ENCODE measurements at regions not wholly inside any gene's neighbourhood (a gene's known extent, or its start where the extent isn't known, plus 50 kb on each side); places are given as distances from the start of the nearest gene placed in this dataset.

DNA sequence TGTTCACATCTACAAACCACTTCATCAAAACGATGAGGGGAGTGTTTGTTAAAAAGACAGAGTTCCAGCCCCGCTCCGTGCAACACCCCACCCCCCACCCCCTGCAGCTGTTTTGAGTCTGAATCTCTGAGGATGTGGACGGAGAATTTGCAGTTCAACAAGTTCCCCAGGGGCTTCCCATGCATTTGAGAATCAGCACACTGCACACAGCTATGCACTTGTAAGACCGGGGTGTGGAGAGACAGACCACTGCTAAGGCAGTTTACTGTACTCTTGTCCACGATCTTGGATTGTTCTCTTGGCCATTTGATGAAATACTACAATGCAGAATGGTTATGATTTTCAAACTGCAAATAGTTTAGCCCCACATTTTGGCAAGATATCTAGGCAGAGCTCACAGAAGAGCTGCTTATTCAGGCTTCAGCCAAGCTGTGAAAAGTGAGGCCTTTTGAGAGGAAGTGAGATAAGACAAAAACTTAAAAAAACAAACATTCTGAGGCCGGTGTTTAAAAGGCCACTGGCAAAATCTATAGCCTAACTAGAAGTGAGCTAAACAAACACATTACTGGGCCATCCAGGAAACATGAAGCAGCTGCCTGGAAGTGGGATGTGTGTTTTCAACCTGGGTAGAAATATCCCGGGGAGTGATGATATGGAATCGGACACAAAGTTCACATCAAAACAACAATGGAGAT, 308.2 kb upstream of the ADAMTS9 start:
- DNase-seq = no peak
- POLR2A ChIA-PET = no interaction called here

DNA sequence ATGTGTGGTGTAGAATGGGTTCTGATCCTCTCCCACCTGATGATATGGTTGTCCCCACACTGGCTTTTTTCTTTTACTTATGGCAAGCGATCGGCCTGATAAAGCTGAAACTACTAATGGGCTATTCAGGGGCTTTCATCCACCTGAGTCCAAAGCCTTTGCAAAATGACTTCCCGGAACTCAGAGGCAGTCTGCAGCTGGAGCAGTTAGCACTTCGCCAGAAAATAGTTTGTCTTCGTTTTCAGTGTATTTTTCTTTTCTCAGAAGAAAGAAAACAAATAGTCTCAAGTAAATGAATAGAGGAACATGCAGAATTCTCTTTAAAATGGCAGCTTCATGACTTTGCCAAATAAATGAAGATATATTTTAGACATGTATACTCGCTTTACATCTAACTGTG, 306.0 kb upstream of the ADAMTS9 start:
- no peaks in the 10 kb centered on the region for H3K36me3 Mint-ChIP-seq
- ATAC-seq (ENCODE audit: low read depth) = no peak
- H3K9me3 Mint-ChIP-seq = peaks cover under 1% of the 10 kb centered on the region
- POLR2A ChIA-PET = no interaction called here
- H3K4me1 Mint-ChIP-seq = no peaks in the 10 kb centered on the region
- H3K27me3 Mint-ChIP-seq = no peaks in the 10 kb centered on the region
- no peak overlapping the region for H3K4me3 Mint-ChIP-seq
- no peak for DNase-seq
- no peak overlapping the region for H3K27ac Mint-ChIP-seq

More for the DNA sequence above, 308.2 kb upstream of the ADAMTS9 start:
- no peaks in the 10 kb centered on the region for H3K4me1 Mint-ChIP-seq
- no peaks in the 10 kb centered on the region for H3K27me3 Mint-ChIP-seq
- H3K36me3 Mint-ChIP-seq = no peaks in the 10 kb centered on the region
- H3K27ac Mint-ChIP-seq = no peak overlapping the region
- no peak for ATAC-seq (ENCODE audit: low read depth)
- H3K9me3 Mint-ChIP-seq = peaks cover 2% of the 10 kb centered on the region
- no peak overlapping the region for H3K4me3 Mint-ChIP-seq

DNA sequence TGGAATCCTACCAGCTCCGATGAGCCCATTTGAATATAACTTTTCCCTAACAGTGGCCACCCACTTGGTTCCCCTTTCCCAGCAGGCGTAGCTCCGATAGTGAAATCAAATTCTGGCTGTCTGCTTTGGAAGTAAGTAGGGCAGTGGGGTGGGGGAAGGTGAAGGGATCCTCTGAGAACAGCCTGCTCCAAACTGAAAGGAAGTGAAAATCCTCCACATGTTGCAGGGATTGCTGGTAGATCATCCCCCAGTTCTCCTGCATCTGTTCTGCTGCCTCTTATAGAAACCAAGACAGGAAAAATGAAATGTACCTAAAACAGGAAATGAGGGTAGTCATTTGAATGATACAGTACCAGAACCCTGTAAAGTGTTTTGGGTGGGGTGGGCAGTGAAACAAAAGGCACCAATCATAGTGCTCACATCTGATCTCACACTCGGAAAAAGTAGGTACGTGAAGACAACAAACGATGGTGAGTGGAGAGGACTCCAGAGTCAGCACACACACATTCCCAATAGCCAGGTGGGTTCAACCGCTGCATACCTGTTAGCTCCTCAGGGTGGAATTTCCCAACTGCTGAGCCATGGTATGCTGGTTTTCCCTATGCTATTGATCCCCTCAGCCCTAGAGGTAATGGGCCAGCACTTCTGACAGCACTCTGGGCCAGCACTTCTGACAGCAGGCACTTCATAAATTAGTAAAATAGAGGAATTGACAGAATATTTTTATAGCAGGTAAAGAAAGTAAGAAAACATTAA, 304.9 kb upstream of the ADAMTS9 start:
- Mint-ChIP-seq H3K27me3 (no peaks in the 10 kb centered on the region), H3K9me3 (peaks cover 5% of the 10 kb centered on the region), H3K36me3 (no peaks in the 10 kb centered on the region), H3K4me1 (no peaks in the 10 kb centered on the region), H3K27ac (no peak overlapping the region), H3K4me3 (no peak overlapping the region)
- DNase-seq = no peak
- no peak for ATAC-seq (ENCODE audit: low read depth)
- POLR2A ChIA-PET = no interaction called here

DNA sequence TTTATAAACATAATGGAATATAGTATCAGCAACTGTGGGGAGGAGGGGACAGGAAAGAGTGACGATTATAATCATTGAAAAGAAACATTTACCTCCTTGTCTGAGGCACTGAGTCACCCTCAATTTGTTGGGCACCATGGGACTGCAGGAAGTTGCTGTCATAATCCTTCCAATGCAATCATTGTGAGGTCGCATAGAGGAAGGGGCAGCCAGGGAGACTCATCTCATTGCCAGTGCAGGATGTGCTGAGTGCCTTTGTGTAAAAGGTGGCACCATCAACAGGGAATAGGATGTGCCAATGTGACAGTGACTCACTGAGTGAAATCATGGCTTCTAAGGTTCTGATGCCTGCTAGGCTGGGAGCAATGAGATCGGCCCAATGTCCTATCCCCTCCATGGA, 300.4 kb upstream of the ADAMTS9 start:
- DNase-seq = no peak
- POLR2A ChIA-PET = no interaction called here
- Mint-ChIP-seq H3K27me3 (no peaks in the 10 kb centered on the region), H3K9me3 (peaks cover 12% of the 10 kb centered on the region), H3K4me3 (no peak overlapping the region), H3K4me1 (no peaks in the 10 kb centered on the region), H3K36me3 (no peaks in the 10 kb centered on the region), H3K27ac (no peak overlapping the region)
- ATAC-seq (ENCODE audit: low read depth) = no peak

DNA sequence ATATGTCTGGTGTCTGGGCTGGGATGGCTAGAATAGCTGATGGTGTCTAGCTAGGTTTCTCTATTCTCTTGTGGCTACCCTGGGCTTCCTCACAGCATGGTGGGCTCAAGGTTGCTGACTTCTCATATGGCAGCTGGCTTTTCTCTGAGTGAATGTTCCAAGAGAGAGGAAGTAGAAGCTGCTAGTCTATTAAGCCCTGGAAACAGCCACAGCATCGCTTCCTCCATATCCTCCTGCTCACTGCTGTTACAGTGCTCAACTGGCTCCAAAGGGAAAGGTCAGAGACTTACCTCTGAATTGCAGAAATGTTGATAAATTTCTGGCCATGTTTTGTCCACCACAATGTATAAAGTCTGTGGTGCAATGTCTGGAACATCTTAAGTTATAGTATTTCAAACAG, 299.9 kb upstream of the ADAMTS9 start:
- Mint-ChIP-seq H3K4me1 (no peaks in the 10 kb centered on the region), H3K27me3 (no peaks in the 10 kb centered on the region)
- POLR2A ChIA-PET = interaction anchor here (0.7 kb wide), 1 partner anchor 884 kb away, joined by 4 read pairs; no protein-coding TSS in a partner anchor

DNA sequence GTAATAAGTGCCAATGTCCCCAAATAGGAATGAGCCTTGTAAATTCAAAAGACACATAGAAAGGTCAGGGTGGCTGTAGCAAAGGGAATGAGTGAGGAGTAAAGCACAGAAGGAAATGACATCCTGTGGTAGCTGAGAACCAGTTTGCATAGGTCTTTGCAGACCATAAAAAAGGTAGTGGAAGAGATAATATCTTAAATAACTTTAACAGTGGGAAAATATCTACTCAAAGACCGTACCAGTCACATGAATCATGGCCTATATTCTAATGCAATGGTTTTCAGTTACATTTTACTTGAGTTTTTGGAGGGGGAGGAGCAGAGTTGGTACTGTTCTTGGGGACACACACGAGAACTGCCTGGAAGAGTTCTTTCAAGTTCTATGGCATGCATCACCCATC, 297.3 kb upstream of the ADAMTS9 start:
- no peak overlapping the region for H3K27ac Mint-ChIP-seq
- no peak for DNase-seq
- no peaks in the 10 kb centered on the region for H3K27me3 Mint-ChIP-seq
- no peaks in the 10 kb centered on the region for H3K4me1 Mint-ChIP-seq
- ATAC-seq (ENCODE audit: low read depth) = no peak
- POLR2A ChIA-PET = no interaction called here
- H3K4me3 Mint-ChIP-seq = no peak overlapping the region
- H3K9me3 Mint-ChIP-seq = peaks cover 12% of the 10 kb centered on the region
- H3K36me3 Mint-ChIP-seq = no peaks in the 10 kb centered on the region

More for the DNA sequence above, 299.9 kb upstream of the ADAMTS9 start:
- no peak for DNase-seq
- no peaks in the 10 kb centered on the region for H3K36me3 Mint-ChIP-seq
- no peak for ATAC-seq (ENCODE audit: low read depth)
- H3K4me3 Mint-ChIP-seq = no peak overlapping the region
- peaks cover 12% of the 10 kb centered on the region for H3K9me3 Mint-ChIP-seq
- H3K27ac Mint-ChIP-seq = no peak overlapping the region

DNA sequence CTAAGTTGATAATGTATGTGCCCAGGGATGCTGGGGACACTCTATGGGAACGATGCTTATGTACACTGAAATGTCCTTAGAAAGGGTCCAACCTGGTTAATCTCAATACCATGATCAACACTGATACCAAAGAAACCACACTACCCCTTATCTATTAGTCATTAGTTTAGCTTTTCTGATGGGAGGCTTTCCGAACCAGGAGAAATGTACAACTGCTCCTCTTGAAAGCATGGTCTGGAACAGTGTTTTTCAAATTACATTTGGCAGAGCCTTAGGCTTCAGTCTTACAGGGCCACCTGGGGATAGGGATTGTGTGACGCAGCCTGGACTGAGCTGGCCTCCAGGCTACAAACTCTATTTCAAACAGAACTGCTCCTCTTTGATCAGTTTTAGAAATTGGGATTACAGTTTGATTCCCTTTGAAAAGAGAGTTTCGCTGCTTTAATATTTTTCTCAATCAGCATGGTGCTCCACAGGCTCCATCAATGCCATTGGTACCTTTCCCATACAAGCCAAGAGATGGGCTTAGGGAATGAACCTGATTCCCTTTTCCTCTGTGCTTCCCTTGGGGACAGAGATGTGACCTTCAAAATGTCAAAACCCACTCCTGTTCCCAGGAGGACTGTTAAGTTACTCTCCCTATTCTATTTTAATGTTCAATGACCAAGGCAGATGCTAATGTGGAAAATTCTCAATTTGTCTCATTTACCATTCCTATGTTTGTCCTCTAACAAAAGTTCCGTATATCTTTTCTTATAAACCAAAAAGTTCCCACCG, 296.0 kb upstream of the ADAMTS9 start:
- DNase-seq (no peak), ATAC-seq (ENCODE audit: low read depth) (no peak)
- H3K9me3 Mint-ChIP-seq = peaks cover 11% of the 10 kb centered on the region
- H3K36me3 Mint-ChIP-seq = no peaks in the 10 kb centered on the region
- POLR2A ChIA-PET = no interaction called here
- H3K4me1 Mint-ChIP-seq = no peaks in the 10 kb centered on the region
- H3K4me3 Mint-ChIP-seq = no peak overlapping the region
- H3K27me3 Mint-ChIP-seq = no peaks in the 10 kb centered on the region
- no peak overlapping the region for H3K27ac Mint-ChIP-seq

DNA sequence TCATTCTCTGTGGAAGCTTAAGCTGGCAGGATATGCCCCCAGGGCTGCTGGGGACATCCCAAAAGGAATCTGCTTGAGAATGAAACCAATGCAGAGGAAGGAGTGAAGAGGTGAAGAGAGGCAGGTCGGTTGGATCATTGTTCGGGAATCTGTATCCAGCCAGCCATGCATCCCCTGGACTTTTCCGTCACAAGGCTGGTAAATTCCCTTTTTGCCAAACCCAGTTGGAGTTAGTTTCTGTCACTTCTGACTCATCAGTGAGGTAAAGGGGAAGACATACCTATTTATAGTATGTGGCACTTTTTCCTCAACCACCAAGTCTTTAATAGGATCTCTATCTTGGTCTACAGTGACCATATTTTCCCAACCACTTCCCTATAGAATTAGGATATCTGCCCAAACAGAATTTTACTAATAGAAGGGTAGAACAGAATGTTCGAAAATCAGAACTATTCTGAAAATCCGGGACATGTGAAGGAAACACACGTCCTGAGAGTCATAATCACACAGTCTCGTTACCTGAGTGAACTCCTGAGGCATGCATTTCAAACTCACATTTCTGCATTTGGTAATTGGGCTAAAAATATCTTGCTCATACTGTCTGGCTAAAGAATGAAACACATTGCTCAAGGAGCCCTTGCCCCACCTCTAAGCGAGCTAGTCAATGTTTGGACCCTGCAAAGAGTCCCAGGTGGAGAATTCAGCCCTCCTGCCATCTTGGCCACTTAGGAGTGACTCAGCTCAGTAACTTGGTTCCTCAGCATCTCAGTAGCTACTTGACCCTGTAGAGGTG, 289.7 kb upstream of the ADAMTS9 start:
- POLR2A ChIA-PET = no interaction called here
- H3K9me3 Mint-ChIP-seq = peaks cover 3% of the 10 kb centered on the region
- no peaks in the 10 kb centered on the region for H3K27me3 Mint-ChIP-seq
- no peak for ATAC-seq (ENCODE audit: low read depth)
- no peaks in the 10 kb centered on the region for H3K4me1 Mint-ChIP-seq
- H3K36me3 Mint-ChIP-seq = no peaks in the 10 kb centered on the region
- H3K27ac Mint-ChIP-seq = no peak overlapping the region
- no peak for DNase-seq
- no peak overlapping the region for H3K4me3 Mint-ChIP-seq

DNA sequence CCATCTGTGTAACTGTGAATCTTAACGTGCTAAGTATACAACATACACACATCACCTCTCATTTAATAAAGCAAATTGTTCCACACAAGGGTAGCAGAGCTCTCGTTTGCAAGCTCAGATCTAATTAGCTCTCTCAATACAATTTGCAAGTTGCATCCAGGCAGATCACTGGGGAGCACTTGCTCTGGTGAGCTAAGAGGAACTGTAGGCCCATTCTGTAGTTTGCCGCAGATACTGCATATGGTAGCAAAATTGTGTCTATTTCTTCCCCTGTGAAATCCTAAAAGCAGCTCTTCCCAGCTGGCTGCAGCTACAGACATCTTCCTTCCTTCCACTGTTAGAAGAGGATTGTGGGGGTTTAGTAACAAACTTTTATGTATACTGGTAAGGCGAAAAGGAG, 288.7 kb upstream of the ADAMTS9 start:
- Mint-ChIP-seq H3K36me3 (no peaks in the 10 kb centered on the region), H3K27me3 (no peaks in the 10 kb centered on the region), H3K9me3 (peaks cover 6% of the 10 kb centered on the region), H3K27ac (no peak overlapping the region), H3K4me3 (no peak overlapping the region), H3K4me1 (no peaks in the 10 kb centered on the region)
- ATAC-seq (ENCODE audit: low read depth) (no peak), DNase-seq (no peak)
- POLR2A ChIA-PET = no interaction called here

DNA sequence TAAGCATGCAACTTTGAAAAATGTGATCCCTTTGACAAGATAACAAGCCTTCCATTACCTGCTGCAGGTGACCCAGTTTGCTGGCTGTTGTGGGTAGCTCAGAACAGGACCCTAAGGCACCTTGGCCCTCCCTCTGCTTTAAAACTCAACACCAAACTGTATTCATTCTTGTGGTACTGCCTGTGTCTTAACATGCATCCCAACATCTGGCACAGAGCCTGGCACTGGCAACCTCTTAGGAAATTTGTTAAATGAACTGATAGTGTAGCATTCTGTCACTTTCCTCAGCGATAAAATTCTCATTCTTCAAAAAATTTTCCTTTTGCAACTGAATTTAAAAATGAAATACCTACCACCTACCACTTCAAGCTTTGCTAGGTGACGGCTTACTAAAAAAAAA, 287.3 kb upstream of the ADAMTS9 start:
- H3K4me1 Mint-ChIP-seq = no peaks in the 10 kb centered on the region
- H3K27me3 Mint-ChIP-seq = no peaks in the 10 kb centered on the region
- ATAC-seq (ENCODE audit: low read depth) = no peak
- H3K4me3 Mint-ChIP-seq = no peak overlapping the region
- POLR2A ChIA-PET = no interaction called here
- peaks cover 6% of the 10 kb centered on the region for H3K9me3 Mint-ChIP-seq
- no peak for DNase-seq
- H3K27ac Mint-ChIP-seq = no peak overlapping the region
- H3K36me3 Mint-ChIP-seq = no peaks in the 10 kb centered on the region

DNA sequence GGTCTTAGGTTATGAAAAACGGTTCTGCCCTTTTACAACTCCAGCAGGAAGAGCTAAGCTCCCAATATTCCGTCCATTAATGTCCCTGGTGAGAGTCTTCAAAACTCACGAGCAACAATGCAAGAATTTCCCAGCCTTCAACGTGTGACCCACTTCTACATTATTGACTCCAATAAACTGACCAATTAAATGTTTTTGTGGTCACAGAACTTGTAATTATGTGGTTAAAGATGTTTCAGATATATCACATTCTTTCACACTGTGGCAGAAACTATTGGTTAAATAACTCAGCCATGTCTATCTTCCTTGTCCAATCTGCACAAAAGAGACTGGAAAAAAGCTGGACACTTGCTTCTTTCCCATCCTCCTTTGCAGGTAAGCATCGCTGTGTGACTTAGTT, 286.6 kb upstream of the ADAMTS9 start:
- Mint-ChIP-seq H3K27me3 (no peaks in the 10 kb centered on the region), H3K4me3 (no peak overlapping the region), H3K9me3 (peaks cover 6% of the 10 kb centered on the region), H3K27ac (no peak overlapping the region), H3K36me3 (no peaks in the 10 kb centered on the region), H3K4me1 (no peaks in the 10 kb centered on the region)
- POLR2A ChIA-PET = no interaction called here
- ATAC-seq (ENCODE audit: low read depth) = no peak
- DNase-seq = no peak

DNA sequence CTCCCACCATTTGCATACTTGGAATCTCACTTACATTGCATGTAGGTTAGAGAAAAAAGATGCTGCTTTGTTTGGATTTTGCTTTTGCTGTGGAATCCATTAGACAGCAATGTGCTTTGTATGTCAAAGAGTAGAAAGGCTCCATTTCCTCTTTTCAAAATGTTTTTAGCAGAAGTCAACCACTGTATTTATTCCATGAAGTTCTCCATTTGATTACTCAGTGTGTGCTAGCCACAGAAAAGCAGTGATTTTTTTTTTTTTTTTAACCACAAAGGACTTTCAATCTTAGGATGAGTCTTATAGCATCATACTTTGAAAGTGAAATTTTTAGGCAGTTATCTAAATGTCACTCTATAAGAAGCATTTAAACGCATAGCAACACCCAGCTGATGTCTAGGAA, 285.0 kb upstream of the ADAMTS9 start:
- no peak for ATAC-seq (ENCODE audit: low read depth)
- H3K27ac Mint-ChIP-seq = no peak overlapping the region
- no peaks in the 10 kb centered on the region for H3K36me3 Mint-ChIP-seq

DNA sequence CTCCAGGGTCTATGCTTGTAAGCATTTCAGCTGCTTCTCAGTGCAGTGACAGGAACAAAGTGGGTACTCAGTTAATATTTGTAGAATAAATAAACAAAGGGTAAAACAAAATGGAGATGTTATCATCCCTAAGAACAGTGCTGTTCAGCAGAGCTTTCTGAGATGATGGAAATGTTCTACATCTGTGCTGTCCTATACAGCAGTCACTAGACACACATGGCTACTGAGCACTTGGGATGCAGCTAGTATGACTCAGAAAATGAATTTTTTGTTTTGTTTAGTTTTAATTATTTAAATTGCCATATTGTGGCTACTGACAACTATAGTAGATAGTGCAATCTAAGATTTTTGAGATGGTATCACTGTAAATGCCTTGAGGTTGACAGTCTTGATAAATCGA, 283.8 kb upstream of the ADAMTS9 start:
- Mint-ChIP-seq H3K27me3 (no peaks in the 10 kb centered on the region), H3K9me3 (peaks cover 5% of the 10 kb centered on the region), H3K4me1 (no peaks in the 10 kb centered on the region), H3K36me3 (no peaks in the 10 kb centered on the region), H3K27ac (no peak overlapping the region), H3K4me3 (no peak overlapping the region)
- ATAC-seq (ENCODE audit: low read depth) (no peak), DNase-seq (no peak)
- POLR2A ChIA-PET = no interaction called here

More for the DNA sequence above, 285.0 kb upstream of the ADAMTS9 start:
- peaks cover 5% of the 10 kb centered on the region for H3K9me3 Mint-ChIP-seq
- no peaks in the 10 kb centered on the region for H3K4me1 Mint-ChIP-seq
- H3K4me3 Mint-ChIP-seq = no peak overlapping the region
- no peaks in the 10 kb centered on the region for H3K27me3 Mint-ChIP-seq
- no peak for DNase-seq
- POLR2A ChIA-PET = no interaction called here
